Panc1 (cell line): ENCODE measurements at regions not wholly inside any gene's neighbourhood (a gene's known extent, or its start where the extent isn't known, plus 50 kb on each side); places are given as distances from the start of the nearest gene placed in this dataset.

Experiments
- ATAC-seq: fragments of 200-7000 bp; cut with Tn5 transposase; 2 replicates; pipeline ENCODE4 v1.9.1; 2020; ENCODE audit warnings: mild to moderate bottlenecking, moderate library complexity
- BruUV-seq: library from RNA; stranded (reverse); fragments of 400-500 nt; replicated peaks from 2 replicates; lab custom pipeline; 2021; lab: Mats Ljungman, UMichigan
- CTCF ChIA-PET: fragments of 300-600 bp; sonication (Branson Sonifier 250); formaldehyde crosslinking; loops from one replicate; lab custom pipeline; 2022; ENCODE audit warnings: antibody characterized with exemption; lab: Charles Lee
- POLR2A ChIA-PET: fragments of 300-600 bp; sonication (Branson Sonifier 250); formaldehyde crosslinking; loops from one replicate; lab custom pipeline; 2022; ENCODE audit warnings: antibody characterized with exemption; lab: Charles Lee
- DNase-seq: peaks from one replicate; pipeline ENCODE4 v3.0.0-alpha.2; 2010; ENCODE audit warnings: low read depth, low spot score
- H3K27ac ChIP-seq: 2 replicates; pipeline ENCODE4 v1.5.1; 2011; ENCODE audit warnings: mild to moderate bottlenecking, low read length, inconsistent platforms
- H3K27me3 ChIP-seq: fragments of 200-500 bp; sonication (Bioruptor generic); 2 replicates; pipeline ENCODE4 v1.6.0; 2014; ENCODE audit warnings: low read length, inconsistent platforms; ENCODE audit not compliant: control insufficient read depth, insufficient read depth
- H3K36me3 ChIP-seq: fragments of 200-500 bp; sonication (Bioruptor generic); 2 replicates; pipeline ENCODE4 v1.5.1; 2014; ENCODE audit warnings: inconsistent platforms, mild to moderate bottlenecking, low read length, moderate library complexity; ENCODE audit not compliant: control insufficient read depth, insufficient read depth
- H3K4me1 ChIP-seq: 2 replicates; pipeline ENCODE4 v1.5.1; 2011; ENCODE audit warnings: inconsistent platforms, mild to moderate bottlenecking, low read length, moderate library complexity; ENCODE audit not compliant: control insufficient read depth, insufficient read depth
- H3K4me3 ChIP-seq, 2 experiments: 2 replicates each; pipeline ENCODE4 v1.5.1; 2011 to 2012; ENCODE audit warnings: low read depth in 2 of 2, low read length in 2 of 2, mild to moderate bottlenecking in 2 of 2, inconsistent platforms in 1 of 2, moderate library complexity in 1 of 2
- H3K9me3 ChIP-seq: fragments of 200-500 bp; sonication (Bioruptor generic); 2 replicates; pipeline ENCODE4 v1.5.1; 2014; ENCODE audit warnings: low read depth, mild to moderate bottlenecking, inconsistent platforms, low read length, moderate library complexity; ENCODE audit not compliant: control insufficient read depth, insufficient read depth
- CTCF ChIP-seq: fragments of 450-650 bp; IDR thresholded peaks from 2 replicates; pipeline ENCODE4 v1.5.1; 2017; ENCODE audit warnings: mild to moderate bottlenecking
- POLR2AphosphoS5 ChIP-seq: IDR thresholded peaks from 2 replicates; pipeline ENCODE4 v1.6.1; 2012; ENCODE audit warnings: mild to moderate bottlenecking, low read depth, low read length, moderate library complexity
- REST ChIP-seq, 2 experiments: IDR thresholded peaks; 2 replicates each; pipeline ENCODE4 v1.6.1; 2011 to 2012; ENCODE audit warnings: low read depth in 2 of 2, control low read depth in 1 of 2, low read length in 1 of 2, mild to moderate bottlenecking in 1 of 2, moderate library complexity in 1 of 2; ENCODE audit not compliant: insufficient read depth in 1 of 2
- SIN3A ChIP-seq: IDR thresholded peaks from 2 replicates; pipeline ENCODE4 v1.6.1; 2012; ENCODE audit warnings: low read depth, mild to moderate bottlenecking, low read length, moderate library complexity, borderline replicate concordance; ENCODE audit not compliant: insufficient read depth
- TCF7L2 ChIP-seq: IDR thresholded peaks from 2 replicates; pipeline ENCODE4 v1.6.1; 2011; ENCODE audit warnings: mild to moderate bottlenecking, low read depth, low read length, inconsistent platforms
- in situ Hi-C: cut with HindIII; loops from 2 replicates; pipeline ENCODE4 v1.10.0; 2016; ENCODE audit warnings: low sequenced_read_pairs, low pct_unique_long_range_greater_than_20kb
- intact Hi-C: fragments of 100-400 bp; cut with micrococcal nuclease; formaldehyde crosslinking; loops from one replicate; pipeline ENCODE4 v1.10.0; 2022; ENCODE audit not compliant: unreplicated experiment

DNA sequence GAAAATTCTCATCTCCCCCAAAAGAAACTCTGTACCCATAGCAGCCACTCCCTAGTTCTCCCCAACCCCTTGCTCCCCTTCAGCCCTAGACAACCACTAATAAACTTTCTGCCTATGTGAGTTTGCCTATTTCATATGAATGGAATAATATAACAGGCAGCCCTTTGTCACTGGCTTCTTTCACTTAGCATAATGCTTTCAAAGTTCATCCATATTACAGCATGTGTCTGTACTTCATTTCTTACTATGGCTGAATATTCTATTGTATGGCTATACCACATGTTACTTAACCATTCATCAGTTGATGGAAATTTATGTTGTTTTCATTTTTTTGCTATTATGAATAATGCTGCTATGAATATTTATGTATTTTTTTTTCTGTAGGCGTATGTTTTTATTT lies 442.9 kb downstream of the SLC4A3 start:
- Histone ChIP-seq H3K4me1 (no peaks in the 10 kb centered on the region), H3K36me3 (no peaks in the 10 kb centered on the region), H3K27me3 (no peaks in the 10 kb centered on the region), H3K9me3 (no peaks in the 10 kb centered on the region), H3K27ac (no peak overlapping the region), H3K4me3 (no peak overlapping the region)
- in situ Hi-C loops (no loop called here), intact Hi-C loops (no loop called here)
- POLR2A ChIA-PET = no interaction called here
- no peak for DNase-seq
- ATAC-seq = no peak
- no TSS peak for BruUV-seq
- CTCF ChIA-PET = no interaction called here
- TF ChIP-seq REST (IDR thresholded peaks at IDR 0.05; ENCODE audit: insufficient read depth in 1 of 2, low read depth in 2 of 2, low read length in 1 of 2) (no peak), POLR2AphosphoS5 (no peak), TCF7L2 (no peak), SIN3A (no peak)

DNA sequence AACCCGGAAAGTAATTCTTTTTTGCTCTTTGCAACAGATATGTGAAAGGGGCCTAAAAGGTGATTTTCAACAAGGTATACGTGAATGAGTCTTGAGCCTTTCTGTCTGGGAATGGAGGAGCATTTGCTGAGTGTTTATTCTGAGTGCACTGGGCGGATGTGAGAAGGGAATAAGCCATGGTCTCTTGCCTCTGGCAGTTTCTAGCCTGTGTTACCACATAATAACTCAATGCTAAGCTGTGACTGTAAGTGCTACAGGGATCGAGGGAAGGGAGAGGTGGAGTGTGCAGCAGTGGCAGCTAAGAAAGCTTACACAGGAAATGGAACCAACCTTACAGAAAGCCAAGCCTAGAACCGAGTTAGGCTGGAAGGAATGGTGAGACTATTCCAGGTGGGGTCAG lies 444.3 kb downstream of the SLC4A3 start:
- H3K27ac ChIP-seq = no peak overlapping the region
- no peaks in the 10 kb centered on the region for H3K4me1 ChIP-seq
- BruUV-seq = no TSS peak
- no peaks in the 10 kb centered on the region for H3K36me3 ChIP-seq
- intact Hi-C loops (no loop called here), in situ Hi-C loops (no loop called here)
- no peak overlapping the region for H3K4me3 ChIP-seq
- no peaks in the 10 kb centered on the region for H3K27me3 ChIP-seq
- DNase-seq = no peak
- no peaks in the 10 kb centered on the region for H3K9me3 ChIP-seq
- TF ChIP-seq SIN3A = no peak
- TF ChIP-seq TCF7L2 = no peak
- no peak for TF ChIP-seq REST (IDR thresholded peaks at IDR 0.05; ENCODE audit: insufficient read depth in 1 of 2, low read depth in 2 of 2, low read length in 1 of 2)
- TF ChIP-seq CTCF = no peak
- no peak for TF ChIP-seq POLR2AphosphoS5
- ATAC-seq = no peak
- CTCF ChIA-PET = no interaction called here
- POLR2A ChIA-PET = no interaction called here
